ENCODE measurements at regions not wholly inside any gene's neighbourhood (a gene's known extent, or its start where the extent isn't known, plus 50 kb on each side); places are given as distances from the start of the nearest gene placed in this dataset.

GRCh38 chr7:7060828-7061599 lies 121.3 kb upstream of the C1GALT1 start:
- no peak for DNase-seq

DNA sequence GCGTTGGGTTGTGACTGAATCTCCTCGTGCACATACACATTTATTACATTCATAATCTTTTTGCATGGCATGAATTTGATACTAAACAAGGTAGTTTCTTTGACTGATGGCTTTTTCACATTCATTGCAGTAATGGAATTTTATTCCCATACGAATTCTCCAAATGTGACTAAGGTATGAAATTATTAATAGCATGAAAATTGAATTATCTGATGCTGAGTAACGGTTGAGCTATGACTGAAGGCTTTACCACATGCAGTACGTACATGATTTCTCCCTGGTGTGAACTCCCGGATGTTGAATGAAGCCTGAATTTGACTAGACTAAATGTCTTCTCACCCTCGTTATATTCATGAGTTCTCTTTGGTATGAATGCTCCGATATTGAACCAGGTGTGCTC lies 104.4 kb upstream of the C1GALT1 start:
- DNase-seq, result no peak

GRCh38 chr7:7080802-7081201 lies 101.5 kb upstream of the C1GALT1 start:
- DNase-seq, result no peak

DNA sequence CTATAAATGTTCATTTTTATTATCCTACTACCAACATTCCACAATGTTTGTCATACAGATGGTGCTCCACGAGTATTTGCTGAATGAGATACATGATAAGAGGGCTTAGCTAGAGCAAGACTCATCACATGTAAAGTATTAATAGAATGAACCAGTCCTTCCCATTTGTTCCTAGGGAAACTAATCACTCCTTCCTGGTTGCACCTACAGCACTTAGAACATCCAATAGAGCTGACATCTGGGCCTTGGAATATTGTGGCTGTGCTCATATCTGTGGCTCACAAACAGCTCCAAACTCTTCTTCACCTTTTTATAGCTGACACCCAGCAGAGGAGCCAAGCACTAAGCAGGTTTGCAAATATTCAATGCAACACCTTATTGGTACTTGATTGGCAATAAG lies 91.9 kb upstream of the C1GALT1 start:
- DNase-seq, result no peak

DNA sequence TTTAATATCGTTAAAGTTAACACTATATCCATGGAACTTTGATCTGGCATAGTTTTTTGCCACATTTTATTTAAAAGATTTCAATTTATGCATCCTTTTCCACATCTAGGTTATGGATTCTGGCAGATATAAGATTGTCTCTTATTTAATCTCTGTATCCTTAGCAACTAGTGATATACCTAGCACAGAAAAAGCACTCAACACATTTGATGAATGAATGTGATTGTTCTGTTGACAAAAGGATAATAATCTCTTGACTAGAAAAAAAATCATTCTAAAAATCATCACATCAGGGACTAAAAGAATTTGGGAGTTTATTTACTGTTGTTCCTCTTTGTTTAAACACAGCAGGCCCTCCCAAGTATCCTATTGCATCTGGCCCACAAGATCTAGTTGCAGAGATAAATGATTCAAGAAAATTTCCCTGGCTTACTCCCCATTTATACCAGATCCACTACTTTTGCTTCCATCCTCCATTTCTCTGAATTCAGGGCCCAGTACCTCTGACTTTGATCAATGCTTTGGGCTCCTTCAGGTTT lies 84.0 kb upstream of the C1GALT1 start:
- no peak for DNase-seq

DNA sequence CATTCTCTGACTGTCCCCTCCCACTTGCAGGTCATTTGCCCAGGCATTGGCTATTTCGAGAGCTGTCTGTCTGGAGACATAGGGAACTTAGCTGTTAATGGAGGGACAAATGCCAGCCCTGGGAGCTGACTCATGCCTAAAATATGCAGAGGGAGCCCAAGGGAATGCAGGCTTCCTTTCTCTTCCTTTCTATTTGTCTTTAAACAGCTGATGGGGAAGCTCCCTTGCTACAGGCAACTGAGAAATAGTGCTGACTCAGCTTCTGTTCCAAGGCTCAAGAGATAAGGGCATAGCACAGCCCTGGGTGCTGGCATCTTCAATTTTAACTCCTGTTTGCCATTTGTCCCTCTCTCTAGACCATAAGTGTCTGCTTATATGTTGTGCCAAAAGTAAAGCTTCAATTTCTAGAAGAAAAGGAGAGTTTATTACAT lies 82.7 kb upstream of the C1GALT1 start:
- no peak for DNase-seq

DNA sequence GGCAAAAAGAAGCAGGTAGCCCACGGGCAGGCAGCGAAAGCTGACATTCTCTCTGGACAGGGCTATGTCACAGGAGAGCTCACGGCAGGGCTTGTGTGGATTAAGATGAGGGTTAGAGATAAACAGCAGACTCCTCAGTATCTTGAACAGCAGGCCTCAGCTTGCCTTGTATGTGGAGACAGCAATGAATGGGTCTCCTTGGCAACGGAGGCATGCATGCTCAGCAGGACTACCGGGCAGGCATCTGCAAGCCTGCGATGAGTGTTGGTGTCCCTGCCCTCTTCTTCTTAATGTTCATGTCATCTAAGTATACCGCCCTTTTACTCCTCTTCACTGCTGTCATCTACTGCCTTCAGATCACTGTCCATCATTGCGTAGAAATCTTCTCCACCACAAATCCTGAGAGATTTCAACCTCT lies 81.9 kb upstream of the C1GALT1 start:
- DNase-seq, result no peak

DNA sequence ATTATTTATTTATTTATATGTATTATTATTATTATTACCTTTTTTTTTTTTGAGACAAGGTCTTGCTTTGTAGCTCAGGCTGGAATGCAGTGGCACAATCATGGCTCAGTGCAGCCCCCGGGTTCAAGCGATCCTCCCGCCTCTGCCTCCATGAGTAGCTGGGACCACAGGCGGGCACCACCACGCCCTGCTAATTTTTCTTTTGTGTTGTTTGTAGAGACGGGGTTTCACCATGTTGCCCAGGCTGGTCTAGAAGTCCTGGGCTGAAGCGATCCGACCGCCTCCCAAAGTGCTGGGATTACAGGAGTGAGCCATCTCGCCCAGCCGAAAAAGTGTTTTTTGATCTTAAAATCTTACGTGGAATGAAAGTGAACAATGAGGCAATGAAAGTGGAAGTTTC lies 79.4 kb upstream of the C1GALT1 start:
- no peak for DNase-seq

GRCh38 chr7:7103343-7104313 lies 78.7 kb upstream of the C1GALT1 start:
- no peak for DNase-seq

GRCh38 chr7:7104314-7104698 lies 78.0 kb upstream of the C1GALT1 start:
- DNase-seq, result no peak

DNA sequence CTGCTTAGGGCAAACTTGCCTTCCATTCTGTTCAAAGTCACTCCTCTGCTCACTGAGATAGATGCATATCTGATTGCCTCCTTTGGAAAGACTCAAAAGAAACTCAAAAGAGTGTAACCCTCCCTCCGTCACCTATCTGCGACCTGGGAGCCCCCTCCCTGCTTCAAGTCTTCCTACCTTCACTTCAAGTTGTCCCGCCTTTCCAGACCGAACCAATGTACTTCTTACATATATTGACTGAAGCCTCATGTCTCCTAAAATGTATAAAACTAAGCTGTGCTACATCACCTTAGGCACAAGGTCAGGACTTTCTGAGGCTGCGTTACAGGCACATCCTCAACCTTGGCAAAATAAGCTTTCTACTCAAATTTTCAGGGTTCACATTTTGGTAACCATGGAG lies 77.4 kb upstream of the C1GALT1 start:
- DNase-seq, result no peak

- DNase-seq, result no peak
Measured at GRCh38 chr7:7105800-7106582, 76.4 kb upstream of the C1GALT1 start.

DNA sequence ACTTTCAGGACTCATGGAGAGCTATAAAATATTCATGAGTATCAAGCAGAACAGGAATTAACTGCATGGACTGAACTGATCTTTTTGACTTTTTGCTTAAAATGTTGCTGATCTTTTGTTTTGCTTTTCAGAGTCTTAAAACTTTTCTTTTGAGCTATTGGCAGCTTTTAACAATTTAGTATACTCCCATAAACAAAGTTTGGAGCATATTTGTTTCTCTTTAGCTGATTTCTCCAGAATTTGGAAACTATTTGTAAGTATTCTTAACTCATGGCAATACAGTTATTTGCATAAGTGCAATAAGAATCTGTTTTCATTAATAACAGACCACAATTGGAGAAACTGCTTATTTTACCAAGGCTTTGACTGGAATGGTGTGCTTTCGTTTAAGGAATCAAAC lies 73.4 kb upstream of the C1GALT1 start:
- DNase-seq, result no peak

GRCh38 chr7:7109934-7110333 lies 72.4 kb upstream of the C1GALT1 start:
- DNase-seq, result no peak

DNA sequence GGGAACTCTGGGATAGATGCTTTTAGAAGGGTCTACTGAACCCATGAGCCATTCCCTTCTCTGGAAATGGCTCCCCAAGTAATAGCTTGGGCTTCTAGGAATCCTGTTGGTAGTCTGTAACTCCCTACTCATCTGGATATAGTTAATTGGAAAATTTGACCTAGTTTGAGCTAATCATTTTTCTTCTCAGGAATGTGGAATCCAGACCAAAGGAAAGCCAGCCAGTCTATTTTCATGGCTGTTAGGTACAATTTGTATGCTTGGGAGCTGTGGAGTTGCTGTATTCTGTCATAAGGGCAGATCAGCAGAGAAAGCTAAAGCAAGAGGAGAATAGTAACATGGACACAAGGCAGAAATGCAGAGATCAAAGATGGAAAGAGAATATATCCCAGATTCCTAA lies 71.6 kb upstream of the C1GALT1 start:
- no peak for DNase-seq

GRCh38 chr7:7112868-7113267 lies 69.5 kb upstream of the C1GALT1 start:
- no peak for DNase-seq

DNA sequence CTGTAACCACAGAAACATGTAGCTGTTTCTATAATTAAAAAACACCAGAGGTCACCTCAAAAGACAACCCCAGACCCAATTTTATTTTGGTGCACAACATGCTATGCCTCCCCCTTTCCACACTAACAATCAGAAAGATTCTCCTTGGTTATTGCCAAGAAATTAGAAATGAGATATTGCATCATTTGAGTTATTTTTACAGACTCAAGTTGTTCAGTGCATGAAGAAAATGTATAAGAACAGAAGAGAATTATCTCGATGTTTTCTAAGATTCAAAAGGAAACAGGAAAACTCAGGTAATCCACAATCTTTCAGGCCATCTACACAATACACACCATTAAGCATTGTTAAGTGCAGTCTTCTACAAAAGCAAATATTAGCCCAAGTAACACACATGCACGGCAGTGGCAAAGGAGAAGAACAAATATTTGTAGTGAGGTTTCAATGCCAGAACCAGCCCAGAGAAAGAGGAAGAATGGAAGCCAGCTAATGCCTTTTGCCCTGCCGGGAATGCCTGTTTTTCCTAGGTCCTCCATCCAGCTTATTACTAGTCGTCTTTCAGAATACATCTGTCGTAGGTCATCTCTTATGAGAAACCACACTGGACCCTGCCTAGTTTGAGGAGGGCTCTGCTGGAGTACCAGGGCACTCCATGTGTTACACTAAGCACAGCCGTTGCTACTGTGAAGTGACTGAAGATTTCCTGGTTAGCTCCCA lies 67.6 kb upstream of the C1GALT1 start:
- no peak for DNase-seq

- no peak for DNase-seq
Measured at GRCh38 chr7:7117935-7118586, 64.3 kb upstream of the C1GALT1 start.

- no peak for DNase-seq
Measured at GRCh38 chr7:7118822-7119221, 63.5 kb upstream of the C1GALT1 start.

DNA sequence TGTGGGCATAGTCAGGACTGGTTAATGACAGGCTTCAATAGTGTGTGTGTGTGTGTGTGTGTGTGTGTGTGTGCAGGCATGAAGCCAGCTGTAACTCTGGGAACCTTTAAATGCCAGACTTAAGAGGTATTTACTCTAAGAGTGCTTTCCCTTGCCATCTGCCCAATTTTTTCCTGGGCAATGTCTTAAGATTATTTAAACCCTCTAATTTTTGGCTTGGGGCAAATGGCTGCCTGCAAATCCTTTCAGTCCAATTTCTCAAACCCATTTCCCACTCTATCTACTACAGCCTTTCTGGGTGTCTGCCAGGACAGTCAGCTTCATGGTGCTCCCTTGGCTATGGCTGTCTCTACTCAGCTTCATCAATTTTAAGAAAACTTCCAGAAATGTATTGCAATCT lies 62.6 kb upstream of the C1GALT1 start:
- DNase-seq, result peak; percentile 43

DNA sequence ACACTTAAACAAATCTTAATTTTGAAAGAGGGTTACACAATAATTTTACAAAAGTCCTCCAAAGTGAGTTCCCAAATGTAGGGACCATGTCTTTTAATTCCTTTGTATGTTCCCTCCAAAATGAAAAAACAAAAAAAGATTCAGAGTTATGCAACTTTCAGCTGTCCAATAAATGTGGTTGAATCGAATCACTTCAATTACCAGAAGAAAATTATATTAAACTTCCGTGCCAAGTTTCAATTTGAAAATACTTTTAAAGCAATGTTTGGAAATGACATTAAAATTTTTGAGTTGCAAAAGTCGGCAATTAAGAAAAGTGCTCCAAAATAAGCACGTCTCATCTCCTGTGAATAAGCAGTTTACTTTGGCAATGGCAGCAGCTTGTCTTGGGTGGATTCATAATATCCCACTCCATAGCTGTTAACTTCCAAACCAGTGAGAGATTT lies 60.3 kb upstream of the C1GALT1 start:
- DNase-seq, result no peak

Data from NCI-H2227 treated with DMSO at 0.1 percent for 48 hours (cell line).